ENCODE measurements at regions not wholly inside any gene's neighbourhood (a gene's known extent, or its start where the extent isn't known, plus 50 kb on each side); places are given as distances from the start of the nearest gene placed in this dataset.

GRCh38 chr2:160555420-160556071 is 61.9 kb upstream of the RBMS1 start:
- Histone ChIP-seq H3K4me2 (replicated peaks; ENCODE audit: low read depth, low read length, poor library complexity, severe bottlenecking) (no peak overlapping the region), H4K20me1 (ENCODE audit: control insufficient read depth, insufficient read depth, low read length, poor library complexity, severe bottlenecking) (no peaks in the 10 kb centered on the region), H3K9ac (ENCODE audit: low read length) (no peak overlapping the region), H3K79me2 (ENCODE audit: control insufficient read depth, insufficient read depth, low read length) (no peaks in the 10 kb centered on the region), H3K4me1 (ENCODE audit: control insufficient read depth in 2 of 2, insufficient read depth in 2 of 2, low read length in 2 of 2) (no peaks in the 10 kb centered on the region), H3K27ac (ENCODE audit: low read length in 2 of 2) (no peak overlapping the region), H3K27me3 (replicated peaks in 1 of 4; ENCODE audit: control extremely low read depth in 1 of 4, control insufficient read depth in 3 of 4, insufficient read depth in 4 of 4, low read length in 3 of 4) (peaks cover 0 to 13% (median 2%) of the 10 kb centered on the region in 4 experiments), H2AFZ (ENCODE audit: insufficient read depth, low read depth, low read length, poor library complexity, severe bottlenecking) (no peak overlapping the region), H3K4me3 (ENCODE audit: control extremely low read depth in 1 of 5, extremely low read depth in 1 of 5, insufficient read depth in 1 of 5, low read depth in 2 of 5, low read length in 4 of 5) (no peak overlapping the region), H3K9me3 (ENCODE audit: control extremely low read depth in 1 of 3, control insufficient read depth in 2 of 3, insufficient read depth in 1 of 3, low read length in 2 of 3) (no peaks in the 10 kb centered on the region), H3K36me3 (replicated peaks in 1 of 2; ENCODE audit: control extremely low read depth in 1 of 2, control insufficient read depth in 1 of 2, extremely low read depth in 1 of 2, insufficient read depth in 2 of 2, low read length in 1 of 2) (no peaks in the 10 kb centered on the region)
- TF ChIP-seq EZH2 (IDR thresholded peaks at IDR 0.05; ENCODE audit: borderline replicate concordance, insufficient read depth, low read depth, low read length, poor library complexity, severe bottlenecking) (no peak), CTCF (IDR thresholded peaks at IDR 0.05) (no peak)
- no CpG with 5 or more reads among the region's 6 CpGs for WGBS (ENCODE audit: insufficient coverage)
- Mint-ChIP-seq H3K9me3 (ENCODE audit: insufficient read depth) (no peaks in the 10 kb centered on the region), H3K27me3 (peaks cover 28% of the 10 kb centered on the region), H3K4me3 (no peak overlapping the region), H3K27ac (no peak overlapping the region), H3K4me1 (no peaks in the 10 kb centered on the region)
- ChIA-PET POLR2A (no interaction called here), CTCF (no interaction called here)
- DNase-seq (no peak), ATAC-seq (ENCODE audit: low read depth) (no peak)
- intact Hi-C loops (cut with micrococcal nuclease): no loop called here

- H4K20me1 ChIP-seq (ENCODE audit: control insufficient read depth, insufficient read depth, low read length, poor library complexity, severe bottlenecking): no peaks in the 10 kb centered on the region
- ATAC-seq (ENCODE audit: low read depth) (no peak), DNase-seq (no peak)
- no peak overlapping the region for H3K27ac ChIP-seq (ENCODE audit: low read length in 2 of 2)
- Mint-ChIP-seq H3K27ac (no peak overlapping the region), H3K4me1 (no peaks in the 10 kb centered on the region), H3K9me3 (ENCODE audit: insufficient read depth) (no peaks in the 10 kb centered on the region), H3K27me3 (peaks cover 24% of the 10 kb centered on the region), H3K4me3 (no peak overlapping the region)
- H3K9ac ChIP-seq (ENCODE audit: low read length): no peak overlapping the region
- no peaks in the 10 kb centered on the region for H3K4me1 ChIP-seq (ENCODE audit: control insufficient read depth in 2 of 2, insufficient read depth in 2 of 2, low read length in 2 of 2)
- H3K4me2 ChIP-seq (replicated peaks; ENCODE audit: low read depth, low read length, poor library complexity, severe bottlenecking): no peak overlapping the region
- CTCF ChIA-PET: no interaction called here
- H3K9me3 ChIP-seq (ENCODE audit: control extremely low read depth in 1 of 3, control insufficient read depth in 2 of 3, insufficient read depth in 1 of 3, low read length in 2 of 3): no peaks in the 10 kb centered on the region
- no peaks in the 10 kb centered on the region for H3K79me2 ChIP-seq (ENCODE audit: control insufficient read depth, insufficient read depth, low read length)
- H2AFZ ChIP-seq (ENCODE audit: insufficient read depth, low read depth, low read length, poor library complexity, severe bottlenecking): no peak overlapping the region
- no CpG with 5 or more reads among the region's 3 CpGs for WGBS (ENCODE audit: insufficient coverage)
- H3K4me3 ChIP-seq (ENCODE audit: control extremely low read depth in 1 of 5, extremely low read depth in 1 of 5, insufficient read depth in 1 of 5, low read depth in 2 of 5, low read length in 4 of 5): no peak overlapping the region
- intact Hi-C loops (cut with micrococcal nuclease): no loop called here
- TF ChIP-seq CTCF (IDR thresholded peaks at IDR 0.05) (no peak), EZH2 (IDR thresholded peaks at IDR 0.05; ENCODE audit: borderline replicate concordance, insufficient read depth, low read depth, low read length, poor library complexity, severe bottlenecking) (no peak)
- no peaks in the 10 kb centered on the region for H3K36me3 ChIP-seq (replicated peaks in 1 of 2; ENCODE audit: control extremely low read depth in 1 of 2, control insufficient read depth in 1 of 2, extremely low read depth in 1 of 2, insufficient read depth in 2 of 2, low read length in 1 of 2)
- POLR2A ChIA-PET: no interaction called here
- H3K27me3 ChIP-seq (replicated peaks in 1 of 4; ENCODE audit: control extremely low read depth in 1 of 4, control insufficient read depth in 3 of 4, insufficient read depth in 4 of 4, low read length in 3 of 4): peaks cover 0 to 4% (median under 1%) of the 10 kb centered on the region in 4 experiments
Measured at GRCh38 chr2:160557903-160558302, 64.3 kb upstream of the RBMS1 start.

Measured in B cell (primary cell).